ENCODE measurements at regions not wholly inside any gene's neighbourhood (a gene's known extent, or its start where the extent isn't known, plus 50 kb on each side); places are given as distances from the start of the nearest gene placed in this dataset.

DNA sequence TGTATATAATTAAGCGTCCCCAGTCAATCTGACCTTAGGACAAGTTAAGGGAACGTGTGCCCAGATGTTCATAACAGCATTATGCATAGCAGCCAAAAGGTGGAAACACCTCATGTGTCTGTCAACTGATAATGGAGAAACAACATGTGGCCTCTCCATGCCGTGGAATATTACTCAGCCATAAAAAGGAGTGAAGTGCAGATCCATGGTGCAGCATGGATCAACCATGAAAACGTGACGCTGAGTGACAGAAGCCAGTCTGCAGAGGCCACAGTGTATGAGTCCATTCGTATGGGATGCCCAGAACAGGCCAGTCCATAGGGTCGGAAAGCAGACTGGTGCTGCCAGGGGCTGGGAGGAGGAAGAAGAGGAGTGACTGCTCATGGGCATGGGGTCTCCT, 161.0 kb upstream of the CIBAR2 start:
- TF ChIP-seq, protein P1, sequence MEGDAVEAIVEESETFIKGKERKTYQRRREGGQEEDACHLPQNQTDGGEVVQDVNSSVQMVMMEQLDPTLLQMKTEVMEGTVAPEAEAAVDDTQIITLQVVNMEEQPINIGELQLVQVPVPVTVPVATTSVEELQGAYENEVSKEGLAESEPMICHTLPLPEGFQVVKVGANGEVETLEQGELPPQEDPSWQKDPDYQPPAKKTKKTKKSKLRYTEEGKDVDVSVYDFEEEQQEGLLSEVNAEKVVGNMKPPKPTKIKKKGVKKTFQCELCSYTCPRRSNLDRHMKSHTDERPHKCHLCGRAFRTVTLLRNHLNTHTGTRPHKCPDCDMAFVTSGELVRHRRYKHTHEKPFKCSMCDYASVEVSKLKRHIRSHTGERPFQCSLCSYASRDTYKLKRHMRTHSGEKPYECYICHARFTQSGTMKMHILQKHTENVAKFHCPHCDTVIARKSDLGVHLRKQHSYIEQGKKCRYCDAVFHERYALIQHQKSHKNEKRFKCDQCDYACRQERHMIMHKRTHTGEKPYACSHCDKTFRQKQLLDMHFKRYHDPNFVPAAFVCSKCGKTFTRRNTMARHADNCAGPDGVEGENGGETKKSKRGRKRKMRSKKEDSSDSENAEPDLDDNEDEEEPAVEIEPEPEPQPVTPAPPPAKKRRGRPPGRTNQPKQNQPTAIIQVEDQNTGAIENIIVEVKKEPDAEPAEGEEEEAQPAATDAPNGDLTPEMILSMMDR (IDR thresholded peaks at IDR 0.05) = no peak
- no peak for TF ChIP-seq POLR2A (IDR thresholded peaks at IDR 0.05)

Measured in body of pancreas (tissue), 4 donors.